NOMO-1 treated with DMSO at 0.1 percent for 48 hours (cell line): ENCODE measurements at regions not wholly inside any gene's neighbourhood (a gene's known extent, or its start where the extent isn't known, plus 50 kb on each side); places are given as distances from the start of the nearest gene placed in this dataset.

Experiments
- DNase-seq: peaks from one replicate; lab custom pipeline; 2025; ENCODE audit not compliant: unreplicated experiment; lab: John Stamatoyannopoulos, UW

GRCh38 chr13:63651394-63651793 is 2235.7 kb upstream of the PCDH20 start:
- DNase-seq, result no peak

- DNase-seq, result no peak
Observed at GRCh38 chr13:63643543-63643942, 2227.9 kb upstream of the PCDH20 start.

DNA sequence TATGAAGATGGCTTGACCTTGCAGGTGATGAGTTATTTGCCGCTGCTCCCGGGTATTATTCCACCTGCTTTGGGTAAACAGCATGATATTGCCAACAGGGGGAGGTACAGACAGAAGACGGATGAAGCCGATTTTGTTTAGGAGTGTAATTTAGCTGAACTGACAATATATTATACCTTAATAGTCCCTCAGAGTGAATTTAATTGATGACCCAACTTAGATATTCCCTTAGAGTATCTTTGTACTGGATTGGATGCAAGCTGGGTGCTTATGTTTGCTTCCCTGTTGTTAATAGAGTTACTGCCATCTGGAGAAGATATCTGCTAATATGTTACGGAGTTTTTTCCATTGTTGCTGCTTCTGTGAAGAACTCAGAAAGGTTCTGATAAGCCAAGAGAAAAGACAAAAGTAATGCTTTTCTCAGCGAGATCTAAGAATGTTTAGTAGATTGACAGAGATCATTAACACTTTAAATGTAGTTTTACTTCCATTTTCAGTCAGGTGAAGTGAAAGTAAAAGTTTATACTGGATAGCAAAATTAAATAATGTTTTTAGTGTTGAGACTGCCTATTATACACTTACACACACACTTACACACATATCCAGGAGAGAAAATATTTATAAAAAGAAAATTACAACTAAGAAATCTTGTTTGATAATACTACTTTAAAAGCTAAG is 2220.8 kb upstream of the PCDH20 start:
- no peak for DNase-seq

- DNase-seq, result no peak
Observed at GRCh38 chr13:63632321-63632720, 2216.7 kb upstream of the PCDH20 start.

DNA sequence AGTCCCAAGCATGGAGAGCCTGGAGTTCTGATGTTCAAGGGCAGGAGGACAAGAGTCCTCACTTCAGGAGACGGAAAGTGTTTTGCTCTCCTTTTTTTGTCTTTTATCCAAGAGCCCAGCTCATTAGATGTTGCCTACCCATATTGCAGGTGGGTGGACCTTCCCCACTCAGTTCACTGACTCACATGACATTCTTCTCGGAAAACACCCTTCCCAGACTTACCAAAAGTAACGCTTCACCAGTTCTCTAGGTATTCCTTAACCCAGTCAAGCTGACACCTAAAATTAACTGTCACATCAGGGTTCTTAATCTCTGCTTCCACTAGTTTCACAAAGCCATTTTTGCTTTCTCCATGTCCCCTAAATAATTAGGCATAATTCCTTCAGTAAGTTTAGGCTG is 2215.4 kb upstream of the PCDH20 start:
- no peak for DNase-seq

GRCh38 chr13:63629591-63629990 is 2213.9 kb upstream of the PCDH20 start:
- DNase-seq, result no peak

- no peak for DNase-seq
Observed at GRCh38 chr13:63628310-63628709, 2212.7 kb upstream of the PCDH20 start.

GRCh38 chr13:63625869-63626268 is 2210.2 kb upstream of the PCDH20 start:
- no peak for DNase-seq

GRCh38 chr13:63614874-63615612 is 2199.4 kb upstream of the PCDH20 start:
- DNase-seq, result no peak

DNA sequence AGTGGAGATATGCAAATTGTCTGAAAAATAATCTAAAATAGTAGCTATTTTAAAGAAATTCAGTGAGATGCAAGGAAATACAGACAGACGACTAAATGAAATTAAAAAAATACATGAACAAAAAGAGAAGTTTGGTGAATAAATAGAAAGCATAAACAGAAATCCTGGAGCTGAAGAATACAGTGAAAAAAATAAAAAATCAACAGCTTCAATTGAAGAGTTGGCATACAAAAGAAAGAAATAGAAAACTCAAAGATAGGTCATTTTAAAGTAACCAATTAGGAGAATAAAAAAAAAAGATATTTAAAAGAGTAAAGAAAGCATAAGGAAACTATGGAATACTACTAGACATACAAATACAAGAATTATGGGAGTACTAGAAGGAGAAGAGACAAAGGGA is 2191.5 kb upstream of the PCDH20 start:
- DNase-seq, result no peak

DNA sequence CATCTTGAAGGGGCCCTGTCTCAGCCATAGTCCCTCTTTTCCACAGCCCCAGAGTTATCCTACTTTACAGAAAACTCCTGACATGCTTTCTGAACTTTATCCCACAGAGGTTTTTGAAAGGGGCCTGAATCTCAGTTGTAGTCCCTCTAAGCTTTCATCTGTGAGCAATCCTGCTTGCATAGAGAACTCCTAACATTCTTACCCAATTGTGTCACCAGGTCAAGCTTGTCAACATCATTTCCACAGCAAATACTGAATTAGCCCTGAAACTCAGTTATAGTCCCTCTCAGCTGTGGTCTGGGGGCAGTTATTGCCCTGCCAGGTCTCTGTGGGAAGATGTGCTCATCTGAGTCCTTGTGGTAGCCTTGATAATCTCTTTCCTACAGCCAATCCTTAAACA is 2190.3 kb upstream of the PCDH20 start:
- DNase-seq, result no peak

- no peak for DNase-seq
Observed at GRCh38 chr13:63605403-63605802, 2189.8 kb upstream of the PCDH20 start.

DNA sequence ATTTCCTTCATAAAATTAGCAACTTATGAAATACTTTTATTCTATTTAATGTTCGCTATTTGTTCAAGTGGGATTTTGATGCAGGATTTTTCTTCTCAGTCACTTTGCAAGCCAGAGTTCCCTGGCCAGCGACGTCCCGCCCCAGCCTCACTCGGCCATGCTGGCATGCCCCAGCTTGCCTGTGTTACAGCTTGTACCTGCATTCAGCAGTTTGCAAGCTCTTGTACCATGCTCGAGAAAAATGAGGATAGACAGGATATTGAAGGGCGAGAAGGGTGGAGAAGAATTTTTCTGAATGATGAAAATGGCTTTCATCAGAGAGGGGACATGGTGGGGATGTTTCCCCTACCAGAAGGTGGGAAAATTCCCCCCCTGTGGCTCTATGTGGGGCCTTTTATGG is 2180.2 kb upstream of the PCDH20 start:
- DNase-seq, result no peak

DNA sequence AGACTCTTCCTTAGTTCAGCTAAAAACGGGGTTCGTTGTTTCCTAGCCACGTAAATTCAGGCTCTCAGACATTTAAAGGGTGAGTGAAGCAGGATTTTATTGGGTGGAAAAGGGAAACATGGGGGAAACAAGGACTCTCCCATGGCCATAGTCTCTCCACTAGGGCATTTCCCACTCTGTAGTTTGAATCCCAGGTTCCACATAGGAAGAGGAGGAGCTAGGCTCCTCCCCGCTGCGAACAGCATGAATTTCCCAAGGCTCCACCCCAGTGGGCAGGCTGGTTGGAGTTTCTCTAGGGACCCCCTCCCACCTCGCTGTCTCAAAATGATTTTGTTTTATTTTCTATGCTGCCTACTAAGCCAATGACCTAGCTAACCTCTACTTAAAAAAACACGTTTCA is 2170.8 kb upstream of the PCDH20 start:
- no peak for DNase-seq

- no peak for DNase-seq
Observed at GRCh38 chr13:63578796-63579195, 2163.1 kb upstream of the PCDH20 start.

DNA sequence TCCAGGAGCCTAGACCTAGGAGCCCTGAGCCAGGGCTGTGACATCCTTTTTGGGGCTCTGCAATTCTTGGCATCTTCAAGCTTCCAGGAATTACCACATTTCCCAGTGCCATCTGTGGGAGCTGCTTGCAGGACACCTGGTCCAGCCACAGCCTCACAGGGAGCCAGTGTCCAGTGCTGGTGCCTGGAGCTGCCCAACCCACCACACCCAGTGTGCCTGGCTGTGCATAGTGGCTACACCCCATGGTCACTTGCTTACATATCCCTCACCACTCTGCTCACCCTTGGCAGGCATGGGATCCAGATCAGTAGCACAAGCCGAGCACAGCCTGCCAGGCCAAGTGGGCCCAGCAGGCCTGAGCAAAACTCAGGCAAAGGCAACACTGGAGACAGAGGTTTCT is 2151.4 kb upstream of the PCDH20 start:
- no peak for DNase-seq

DNA sequence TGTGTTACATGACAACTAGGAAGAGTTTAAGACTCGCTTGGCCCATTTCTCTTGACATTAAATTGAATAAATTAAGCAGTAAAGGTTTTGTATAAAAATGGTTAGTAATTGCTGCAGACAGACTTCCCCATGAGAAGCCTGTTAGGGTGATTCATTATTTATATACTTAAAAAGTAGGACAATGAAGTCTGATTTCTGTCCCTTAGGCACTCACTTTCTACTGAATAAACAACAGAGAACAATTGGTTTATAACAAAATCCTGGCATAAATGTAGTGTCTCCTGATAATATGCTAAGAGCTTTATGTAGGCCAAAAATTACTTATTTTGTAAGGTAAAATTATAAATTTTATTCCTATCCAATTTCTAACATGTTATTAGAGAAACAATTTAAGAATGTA is 2138.5 kb upstream of the PCDH20 start:
- DNase-seq, result no peak

DNA sequence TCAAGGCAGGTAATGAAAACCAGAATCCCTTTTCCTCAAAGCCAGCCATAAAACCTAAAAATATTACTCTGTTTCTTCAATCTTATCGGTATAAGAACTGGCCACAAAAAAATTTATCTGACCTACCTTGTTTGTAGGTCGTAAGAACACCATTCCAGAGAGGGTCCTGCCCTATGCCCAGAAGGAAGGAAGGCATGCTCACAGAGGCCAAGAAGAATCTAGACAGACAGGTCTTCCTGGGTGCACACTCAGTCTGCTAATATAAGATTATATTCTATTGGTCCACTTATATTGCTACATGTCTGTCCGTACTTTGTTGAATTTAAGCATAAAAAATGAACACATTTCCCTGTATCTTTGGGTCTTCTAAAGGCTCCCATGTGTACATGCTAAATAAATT is 2136.1 kb upstream of the PCDH20 start:
- DNase-seq, result no peak

- no peak for DNase-seq
Observed at GRCh38 chr13:63546524-63546923, 2130.9 kb upstream of the PCDH20 start.

DNA sequence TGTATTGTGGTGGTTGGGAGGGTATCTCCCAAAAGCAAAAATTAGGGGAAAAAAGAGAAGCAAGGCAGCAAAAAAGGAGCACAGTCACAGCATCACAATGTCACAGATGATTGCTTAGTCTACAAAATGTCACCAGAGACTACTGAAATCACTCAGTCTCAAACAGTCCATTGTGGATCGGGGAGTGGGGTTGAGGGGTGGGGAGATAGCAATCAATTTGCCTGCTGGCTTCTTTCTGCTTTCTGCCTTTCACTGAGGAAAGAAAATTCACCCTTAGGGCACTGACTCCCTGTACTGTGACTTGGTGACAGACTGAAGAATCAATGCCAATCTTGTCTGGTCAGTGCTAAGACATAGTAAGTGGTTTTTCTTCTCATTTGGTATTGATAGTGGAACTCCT is 2127.1 kb upstream of the PCDH20 start:
- DNase-seq, result no peak

DNA sequence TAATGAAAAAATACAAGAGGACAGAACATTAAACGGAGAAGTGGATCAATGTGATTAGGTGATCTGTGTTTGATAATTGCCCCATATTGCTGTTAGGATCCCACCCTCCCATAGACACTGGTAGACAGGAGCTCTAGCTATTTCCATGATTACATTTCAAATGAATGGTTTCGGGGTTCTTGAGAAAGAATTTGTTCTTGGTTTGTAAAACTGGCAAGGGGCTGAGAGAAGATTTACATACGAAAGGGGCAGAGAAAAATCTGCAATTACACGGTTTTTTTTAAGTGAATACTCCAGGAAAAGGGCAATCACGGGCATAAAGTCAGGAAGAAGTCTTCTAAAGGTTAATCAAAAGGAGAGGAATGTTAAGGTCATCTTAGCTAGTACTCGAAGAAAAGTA is 2125.7 kb upstream of the PCDH20 start:
- DNase-seq, result no peak

- no peak for DNase-seq
Observed at GRCh38 chr13:63540061-63540460, 2124.4 kb upstream of the PCDH20 start.

DNA sequence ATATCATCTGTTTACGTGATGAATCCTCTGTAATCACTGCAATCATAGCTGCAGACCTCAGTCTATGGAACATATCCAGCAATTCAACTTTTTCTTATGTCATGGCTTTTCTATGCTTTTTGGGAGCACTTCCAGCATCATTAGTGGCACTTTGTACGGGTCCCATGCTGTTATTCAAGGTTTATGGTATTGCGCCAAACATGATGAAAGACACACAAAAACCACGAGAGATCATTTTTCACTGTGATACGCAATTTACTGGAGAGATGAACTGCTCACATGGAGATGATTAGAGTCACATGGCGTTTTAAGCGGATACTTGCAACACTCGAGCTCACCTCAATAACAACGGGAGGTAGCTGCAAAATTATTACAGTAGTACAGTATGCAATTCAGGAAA is 2101.7 kb upstream of the PCDH20 start:
- no peak for DNase-seq
